OCI-LY1 (cell line): ENCODE measurements at regions not wholly inside any gene's neighbourhood (a gene's known extent, or its start where the extent isn't known, plus 50 kb on each side); places are given as distances from the start of the nearest gene placed in this dataset.

Source experiments
- EZH2 ChIP-seq: fragments of 200-600 bp; sonication (generic), shearing (Covaris generic); IDR thresholded peaks from 2 replicates; pipeline ENCODE4 v1.8.0; 2017; ENCODE audit warnings: borderline replicate concordance, mixed run types, mild to moderate bottlenecking, antibody characterized with exemption, low read length, moderate library complexity, mixed read lengths
- TF ChIP-seq, protein P1 (sequence below): fragments of 200-600 bp; sonication (generic), shearing (Covaris generic); IDR thresholded peaks from 2 replicates; pipeline ENCODE4 v1.5.1; 2017; ENCODE audit warnings: mild to moderate bottlenecking, antibody characterized with exemption, low read length, moderate library complexity, mixed read lengths

DNA sequence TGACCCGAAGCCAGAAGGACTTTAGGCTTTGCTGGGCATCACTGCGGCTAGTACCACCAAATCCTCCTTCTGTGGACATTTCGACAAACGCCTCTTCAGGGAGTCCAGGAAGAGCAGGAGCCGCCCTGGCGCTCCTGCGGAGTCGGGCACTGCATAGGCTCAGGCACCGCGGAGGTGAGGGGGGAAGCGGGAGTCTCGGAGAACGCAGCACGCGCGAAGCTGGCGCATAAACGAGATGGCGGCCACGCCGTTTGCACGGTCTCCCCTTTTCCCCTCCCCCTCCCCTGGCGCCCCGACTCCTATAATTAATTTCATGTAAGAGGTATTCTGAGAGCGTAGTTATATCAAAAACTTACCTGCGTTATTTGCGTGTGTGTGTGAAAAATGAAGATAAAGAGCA lies 137.8 kb upstream of the GAS1 start:
- no peak for TF ChIP-seq EZH2
- TF ChIP-seq, protein P1, sequence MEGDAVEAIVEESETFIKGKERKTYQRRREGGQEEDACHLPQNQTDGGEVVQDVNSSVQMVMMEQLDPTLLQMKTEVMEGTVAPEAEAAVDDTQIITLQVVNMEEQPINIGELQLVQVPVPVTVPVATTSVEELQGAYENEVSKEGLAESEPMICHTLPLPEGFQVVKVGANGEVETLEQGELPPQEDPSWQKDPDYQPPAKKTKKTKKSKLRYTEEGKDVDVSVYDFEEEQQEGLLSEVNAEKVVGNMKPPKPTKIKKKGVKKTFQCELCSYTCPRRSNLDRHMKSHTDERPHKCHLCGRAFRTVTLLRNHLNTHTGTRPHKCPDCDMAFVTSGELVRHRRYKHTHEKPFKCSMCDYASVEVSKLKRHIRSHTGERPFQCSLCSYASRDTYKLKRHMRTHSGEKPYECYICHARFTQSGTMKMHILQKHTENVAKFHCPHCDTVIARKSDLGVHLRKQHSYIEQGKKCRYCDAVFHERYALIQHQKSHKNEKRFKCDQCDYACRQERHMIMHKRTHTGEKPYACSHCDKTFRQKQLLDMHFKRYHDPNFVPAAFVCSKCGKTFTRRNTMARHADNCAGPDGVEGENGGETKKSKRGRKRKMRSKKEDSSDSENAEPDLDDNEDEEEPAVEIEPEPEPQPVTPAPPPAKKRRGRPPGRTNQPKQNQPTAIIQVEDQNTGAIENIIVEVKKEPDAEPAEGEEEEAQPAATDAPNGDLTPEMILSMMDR = no peak
